Stomach (tissue), 4 donors: ENCODE measurements at regions not wholly inside any gene's neighbourhood (a gene's known extent, or its start where the extent isn't known, plus 50 kb on each side); places are given as distances from the start of the nearest gene placed in this dataset.

Experiments
- POLR2AphosphoS5 ChIP-seq, 3 donors: sonication (generic); formaldehyde crosslinking; IDR thresholded peaks; one replicate each; pipeline ENCODE4 v1.6.1; 2016; ENCODE audit warnings: antibody characterized with exemption in 3 of 3
- TF ChIP-seq, protein P1 (sequence below), 7 experiments: fragments of 450-650 bp in 4 of 7; fragments of 200-600 bp in 3 of 7; sonication (generic) in 3 of 7; IDR thresholded peaks; one replicate each; pipeline ENCODE4 v1.5.1; 2016 to 2019; ENCODE audit warnings: antibody characterized with exemption in 7 of 7, control low read depth in 2 of 7, mild to moderate bottlenecking in 1 of 7

GRCh38 chrX:39465906-39466305, 631.9 kb downstream of the BCOR start:
- TF ChIP-seq, protein P1, sequence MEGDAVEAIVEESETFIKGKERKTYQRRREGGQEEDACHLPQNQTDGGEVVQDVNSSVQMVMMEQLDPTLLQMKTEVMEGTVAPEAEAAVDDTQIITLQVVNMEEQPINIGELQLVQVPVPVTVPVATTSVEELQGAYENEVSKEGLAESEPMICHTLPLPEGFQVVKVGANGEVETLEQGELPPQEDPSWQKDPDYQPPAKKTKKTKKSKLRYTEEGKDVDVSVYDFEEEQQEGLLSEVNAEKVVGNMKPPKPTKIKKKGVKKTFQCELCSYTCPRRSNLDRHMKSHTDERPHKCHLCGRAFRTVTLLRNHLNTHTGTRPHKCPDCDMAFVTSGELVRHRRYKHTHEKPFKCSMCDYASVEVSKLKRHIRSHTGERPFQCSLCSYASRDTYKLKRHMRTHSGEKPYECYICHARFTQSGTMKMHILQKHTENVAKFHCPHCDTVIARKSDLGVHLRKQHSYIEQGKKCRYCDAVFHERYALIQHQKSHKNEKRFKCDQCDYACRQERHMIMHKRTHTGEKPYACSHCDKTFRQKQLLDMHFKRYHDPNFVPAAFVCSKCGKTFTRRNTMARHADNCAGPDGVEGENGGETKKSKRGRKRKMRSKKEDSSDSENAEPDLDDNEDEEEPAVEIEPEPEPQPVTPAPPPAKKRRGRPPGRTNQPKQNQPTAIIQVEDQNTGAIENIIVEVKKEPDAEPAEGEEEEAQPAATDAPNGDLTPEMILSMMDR (IDR thresholded peaks at IDR 0.05): no peak
- TF ChIP-seq POLR2AphosphoS5 (IDR thresholded peaks at IDR 0.05): no peak
